RPMI8226 (cell line): ENCODE measurements at regions not wholly inside any gene's neighbourhood (a gene's known extent, or its start where the extent isn't known, plus 50 kb on each side); places are given as distances from the start of the nearest gene placed in this dataset.

Experiments
- DNase-seq: peaks from one replicate; pipeline ENCODE4 v3.0.0-alpha.2; 2015

- DNase-seq: no peak
Measured at GRCh38 chr15:85312929-85313331, 67.5 kb upstream of the AKAP13 start.

GRCh38 chr15:85313339-85313738, 67.1 kb upstream of the AKAP13 start:
- DNase-seq: no peak

GRCh38 chr15:85314146-85314545, 66.3 kb upstream of the AKAP13 start:
- no peak for DNase-seq

GRCh38 chr15:85314633-85315032, 65.8 kb upstream of the AKAP13 start:
- no peak for DNase-seq

GRCh38 chr15:85316244-85316934, 64.0 kb upstream of the AKAP13 start:
- DNase-seq: no peak

GRCh38 chr15:85318048-85318731, 62.2 kb upstream of the AKAP13 start:
- DNase-seq: peak; percentile 81

GRCh38 chr15:85318732-85319076, 61.7 kb upstream of the AKAP13 start:
- no peak for DNase-seq

GRCh38 chr15:85324202-85324601, 56.2 kb upstream of the AKAP13 start:
- no peak for DNase-seq

GRCh38 chr15:85325834-85326233, 54.6 kb upstream of the AKAP13 start:
- DNase-seq: no peak

- DNase-seq: no peak
Measured at GRCh38 chr15:85326291-85326690, 54.1 kb upstream of the AKAP13 start.

- no peak for DNase-seq
Measured at GRCh38 chr15:85327820-85328219, 52.6 kb upstream of the AKAP13 start.

- peak; percentile 89 for DNase-seq
Measured at GRCh38 chr15:85329561-85330422, 50.6 kb upstream of the AKAP13 start.
